ENCODE measurements at regions not wholly inside any gene's neighbourhood (a gene's known extent, or its start where the extent isn't known, plus 50 kb on each side); places are given as distances from the start of the nearest gene placed in this dataset.

DNA sequence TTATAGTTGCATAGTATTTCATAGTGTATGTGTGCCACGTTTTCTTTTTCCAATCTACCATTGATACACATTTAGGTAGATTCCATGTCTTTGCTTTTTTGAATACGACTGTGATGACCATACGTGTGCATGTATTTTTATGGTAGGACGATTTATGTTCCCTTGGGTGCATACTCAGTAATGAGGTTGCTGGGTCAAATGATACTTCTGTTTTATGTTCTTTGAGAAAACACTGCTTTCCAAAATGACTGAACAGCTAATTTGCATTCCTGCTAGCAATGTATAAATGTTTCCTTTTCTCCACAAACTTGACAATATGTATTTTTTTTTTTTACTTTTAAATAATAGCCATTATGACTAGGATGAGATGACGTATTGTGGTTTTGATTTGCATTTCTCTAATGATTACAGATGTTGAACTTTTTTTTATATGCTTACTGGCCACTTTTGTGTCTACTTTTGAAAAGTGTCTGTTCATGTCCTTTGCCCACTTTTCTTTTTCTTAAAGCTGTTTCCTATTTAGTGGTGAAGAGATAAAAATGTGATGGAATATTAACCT, 969.5 kb upstream of the NDST4 start:
- TF ChIP-seq, protein P1, sequence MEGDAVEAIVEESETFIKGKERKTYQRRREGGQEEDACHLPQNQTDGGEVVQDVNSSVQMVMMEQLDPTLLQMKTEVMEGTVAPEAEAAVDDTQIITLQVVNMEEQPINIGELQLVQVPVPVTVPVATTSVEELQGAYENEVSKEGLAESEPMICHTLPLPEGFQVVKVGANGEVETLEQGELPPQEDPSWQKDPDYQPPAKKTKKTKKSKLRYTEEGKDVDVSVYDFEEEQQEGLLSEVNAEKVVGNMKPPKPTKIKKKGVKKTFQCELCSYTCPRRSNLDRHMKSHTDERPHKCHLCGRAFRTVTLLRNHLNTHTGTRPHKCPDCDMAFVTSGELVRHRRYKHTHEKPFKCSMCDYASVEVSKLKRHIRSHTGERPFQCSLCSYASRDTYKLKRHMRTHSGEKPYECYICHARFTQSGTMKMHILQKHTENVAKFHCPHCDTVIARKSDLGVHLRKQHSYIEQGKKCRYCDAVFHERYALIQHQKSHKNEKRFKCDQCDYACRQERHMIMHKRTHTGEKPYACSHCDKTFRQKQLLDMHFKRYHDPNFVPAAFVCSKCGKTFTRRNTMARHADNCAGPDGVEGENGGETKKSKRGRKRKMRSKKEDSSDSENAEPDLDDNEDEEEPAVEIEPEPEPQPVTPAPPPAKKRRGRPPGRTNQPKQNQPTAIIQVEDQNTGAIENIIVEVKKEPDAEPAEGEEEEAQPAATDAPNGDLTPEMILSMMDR (IDR thresholded peaks at IDR 0.05): no peak
- TF ChIP-seq POLR2A (IDR thresholded peaks at IDR 0.05): no peak

All from heart left ventricle (tissue), 13 donors.